MM.1S (cell line): ENCODE measurements at regions not wholly inside any gene's neighbourhood (a gene's known extent, or its start where the extent isn't known, plus 50 kb on each side); places are given as distances from the start of the nearest gene placed in this dataset.

Experiments
- EZH2 ChIP-seq: fragments of 300-600 bp; sonication (generic); optimal IDR thresholded peaks from 2 replicates; pipeline ENCODE3; 2017; ENCODE audit warnings: low read depth, mild to moderate bottlenecking, antibody characterized with exemption, low read length, mixed read lengths
- EZH2phosphoT487 ChIP-seq: fragments of 300-600 bp; sonication (generic); IDR thresholded peaks from 2 replicates; pipeline ENCODE4 v1.6.1; 2018; ENCODE audit warnings: antibody characterized with exemption, low read length
- TF ChIP-seq, protein P1 (sequence below): fragments of 300-600 bp; sonication (generic); IDR thresholded peaks from 2 replicates; pipeline ENCODE4 v1.5.1; 2016; ENCODE audit warnings: antibody characterized with exemption, low read length, mixed read lengths

DNA sequence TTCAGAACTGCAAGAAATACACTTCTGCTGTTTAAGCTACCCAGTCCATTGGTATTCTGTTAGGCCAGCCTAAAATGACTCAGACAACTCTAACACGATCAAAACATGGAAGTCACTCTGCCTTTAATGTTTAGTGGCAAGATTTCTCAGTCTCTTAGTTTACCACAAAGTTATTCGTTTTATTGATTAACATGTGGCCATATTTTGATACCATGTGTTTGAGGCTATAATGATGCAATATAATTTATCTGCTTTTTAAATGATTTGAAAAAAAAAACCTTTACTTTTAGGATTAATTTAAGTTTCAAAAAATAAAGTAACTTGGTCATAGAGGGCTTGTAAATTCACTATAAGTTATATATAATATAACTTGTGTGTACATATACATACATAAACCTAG, 223.4 kb downstream of the SPRY2 start:
- TF ChIP-seq, protein P1, sequence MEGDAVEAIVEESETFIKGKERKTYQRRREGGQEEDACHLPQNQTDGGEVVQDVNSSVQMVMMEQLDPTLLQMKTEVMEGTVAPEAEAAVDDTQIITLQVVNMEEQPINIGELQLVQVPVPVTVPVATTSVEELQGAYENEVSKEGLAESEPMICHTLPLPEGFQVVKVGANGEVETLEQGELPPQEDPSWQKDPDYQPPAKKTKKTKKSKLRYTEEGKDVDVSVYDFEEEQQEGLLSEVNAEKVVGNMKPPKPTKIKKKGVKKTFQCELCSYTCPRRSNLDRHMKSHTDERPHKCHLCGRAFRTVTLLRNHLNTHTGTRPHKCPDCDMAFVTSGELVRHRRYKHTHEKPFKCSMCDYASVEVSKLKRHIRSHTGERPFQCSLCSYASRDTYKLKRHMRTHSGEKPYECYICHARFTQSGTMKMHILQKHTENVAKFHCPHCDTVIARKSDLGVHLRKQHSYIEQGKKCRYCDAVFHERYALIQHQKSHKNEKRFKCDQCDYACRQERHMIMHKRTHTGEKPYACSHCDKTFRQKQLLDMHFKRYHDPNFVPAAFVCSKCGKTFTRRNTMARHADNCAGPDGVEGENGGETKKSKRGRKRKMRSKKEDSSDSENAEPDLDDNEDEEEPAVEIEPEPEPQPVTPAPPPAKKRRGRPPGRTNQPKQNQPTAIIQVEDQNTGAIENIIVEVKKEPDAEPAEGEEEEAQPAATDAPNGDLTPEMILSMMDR: no peak
- no peak for TF ChIP-seq EZH2
- TF ChIP-seq EZH2phosphoT487: no peak
